OCI-LY3 (cell line): ENCODE measurements at regions not wholly inside any gene's neighbourhood (a gene's known extent, or its start where the extent isn't known, plus 50 kb on each side); places are given as distances from the start of the nearest gene placed in this dataset.

Experiments
- CTCF ChIP-seq: fragments of 200-600, 300-600 bp; sonication (generic); IDR thresholded peaks from 2 replicates; pipeline ENCODE4 v1.5.1; 2014; ENCODE audit warnings: antibody characterized with exemption, low read length, low read depth
- EZH2phosphoT487 ChIP-seq: fragments of 200-600 bp; shearing (Covaris generic); IDR thresholded peaks from 2 replicates; pipeline ENCODE4 v1.6.1; 2018; ENCODE audit warnings: antibody characterized with exemption, mixed run types, low read depth

- no peak for TF ChIP-seq CTCF
- TF ChIP-seq EZH2phosphoT487 = no peak
Measured at GRCh38 chr2:104425850-104426595, 427.9 kb upstream of the POU3F3 start.
